Caco-2 (cell line): ENCODE measurements at regions not wholly inside any gene's neighbourhood (a gene's known extent, or its start where the extent isn't known, plus 50 kb on each side); places are given as distances from the start of the nearest gene placed in this dataset.

Source experiments
- BruUV-seq: library from RNA; stranded (reverse); fragments of 400-500 nt; replicated peaks from 2 replicates; lab custom pipeline; 2021; lab: Mats Ljungman, UMichigan
- CTCF ChIA-PET: fragments of 300-600 bp; sonication (Branson Sonifier 250); formaldehyde crosslinking; loops from one replicate; lab custom pipeline; 2022; ENCODE audit warnings: antibody characterized with exemption; lab: Charles Lee
- POLR2A ChIA-PET: fragments of 300-600 bp; sonication (Branson Sonifier 250); formaldehyde crosslinking; loops from one replicate; lab custom pipeline; 2022; ENCODE audit warnings: antibody characterized with exemption; lab: Charles Lee
- DNase-seq, 2 experiments: peaks; one replicate each; pipeline versions ENCODE4 v3.0.0 to v3.0.0-alpha.2; 2020 to 2022
- H3K27me3 ChIP-seq: replicated peaks from 2 replicates; pipeline ENCODE4 v1.6.0; 2011; ENCODE audit warnings: low read length; ENCODE audit not compliant: control insufficient read depth, insufficient read depth
- H3K36me3 ChIP-seq: 2 replicates; pipeline ENCODE4 v1.5.1; 2011; ENCODE audit warnings: low read length; ENCODE audit not compliant: control insufficient read depth, insufficient read depth
- H3K4me1 ChIP-seq: fragments of 250-450 bp; sonication (Bioruptor Pico); 2 replicates; pipeline ENCODE4 v1.5.1; 2020; ENCODE audit warnings: mild to moderate bottlenecking
- H3K4me3 ChIP-seq: 2 replicates; pipeline ENCODE4 v1.5.1; 2011; ENCODE audit warnings: low read depth, mild to moderate bottlenecking, control low read depth, low read length
- H3K9me3 ChIP-seq: fragments of 250-450 bp; sonication (Bioruptor Pico); 2 replicates; pipeline ENCODE4 v1.5.1; 2020; ENCODE audit warnings: mild to moderate bottlenecking, moderate library complexity
- H3K27ac Mint-ChIP-seq: one replicate; pipeline ENCODE4 v1.8.0; 2022; ENCODE audit warnings: mixed read lengths; ENCODE audit not compliant: unreplicated experiment
- H3K27me3 Mint-ChIP-seq: one replicate; pipeline ENCODE4 v1.8.0; 2022; ENCODE audit warnings: mixed read lengths; ENCODE audit not compliant: insufficient read depth, unreplicated experiment
- H3K36me3 Mint-ChIP-seq: one replicate; pipeline ENCODE4 v1.8.0; 2022; ENCODE audit warnings: mild to moderate bottlenecking, mixed read lengths; ENCODE audit not compliant: insufficient read depth, unreplicated experiment
- H3K4me1 Mint-ChIP-seq: one replicate; pipeline ENCODE4 v1.8.0; 2022; ENCODE audit warnings: low read depth, mixed read lengths; ENCODE audit not compliant: unreplicated experiment
- H3K4me3 Mint-ChIP-seq: one replicate; pipeline ENCODE4 v1.8.0; 2022; ENCODE audit warnings: mild to moderate bottlenecking, moderate library complexity, mixed read lengths; ENCODE audit not compliant: unreplicated experiment
- H3K9me3 Mint-ChIP-seq: one replicate; pipeline ENCODE4 v1.8.0; 2022; ENCODE audit warnings: mixed read lengths; ENCODE audit not compliant: unreplicated experiment
- intact Hi-C: fragments of 100-400 bp; cut with micrococcal nuclease; formaldehyde crosslinking; loops from one replicate; pipeline ENCODE4 v1.10.0; 2022; ENCODE audit not compliant: unreplicated experiment
- TF ChIP-seq, protein P1 (sequence below), 2 experiments: fragments of 200-600 bp in 1 of 2; IDR thresholded peaks; 1 replicate in 1 of 2; 2 replicates in 1 of 2; pipeline versions ENCODE4 v1.5.1 to v1.8.0; 2011 to 2022; ENCODE audit warnings: antibody characterized with exemption in 1 of 2, control low read depth in 1 of 2, inconsistent platforms in 1 of 2, low read depth in 1 of 2, low read length in 1 of 2, mild to moderate bottlenecking in 1 of 2, moderate library complexity in 1 of 2; ENCODE audit not compliant: insufficient read depth in 1 of 2, severe bottlenecking in 1 of 2, unreplicated experiment in 1 of 2

DNA sequence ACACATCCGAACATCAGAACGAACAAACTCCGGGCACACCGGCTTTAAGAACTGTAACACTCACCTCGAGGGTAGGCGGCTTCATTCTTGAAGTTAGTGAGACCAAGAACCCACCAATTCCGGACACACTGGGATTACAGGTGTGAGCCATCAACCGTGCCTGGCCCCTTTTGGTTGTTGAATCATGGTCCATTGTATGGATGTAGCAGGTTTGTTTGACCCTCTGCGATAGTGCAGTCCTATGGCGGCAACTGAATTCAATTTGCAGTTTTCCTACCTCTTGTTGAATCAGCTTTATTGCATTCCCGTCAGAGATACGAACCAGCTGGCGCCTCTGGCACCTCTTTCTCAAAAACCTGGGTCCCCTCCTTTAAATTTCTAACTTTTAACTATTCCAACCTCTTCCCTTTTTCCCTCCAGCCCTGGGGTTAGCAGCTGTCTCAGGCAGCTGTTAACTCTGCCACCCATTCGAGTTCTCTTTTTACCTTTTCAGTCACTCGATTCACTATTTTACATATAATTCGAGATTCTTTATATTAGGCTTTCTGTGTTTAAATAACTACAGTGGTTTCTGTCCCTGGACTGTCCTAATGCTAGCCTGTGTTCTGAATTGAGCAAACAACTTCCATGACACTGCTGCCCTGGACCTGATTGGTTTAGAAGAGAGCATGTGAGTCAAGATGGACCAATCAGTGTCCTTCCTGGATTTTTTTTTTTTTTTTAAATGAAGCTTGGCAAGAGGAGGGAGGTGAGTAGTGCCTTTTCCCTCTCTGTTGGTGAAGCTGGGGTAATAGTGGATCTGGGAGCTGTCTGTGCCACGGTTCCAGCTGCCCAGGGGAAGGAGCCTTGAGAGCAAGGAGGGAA, 261.5 kb downstream of the PCNX1 start:
- TF ChIP-seq, protein P1, sequence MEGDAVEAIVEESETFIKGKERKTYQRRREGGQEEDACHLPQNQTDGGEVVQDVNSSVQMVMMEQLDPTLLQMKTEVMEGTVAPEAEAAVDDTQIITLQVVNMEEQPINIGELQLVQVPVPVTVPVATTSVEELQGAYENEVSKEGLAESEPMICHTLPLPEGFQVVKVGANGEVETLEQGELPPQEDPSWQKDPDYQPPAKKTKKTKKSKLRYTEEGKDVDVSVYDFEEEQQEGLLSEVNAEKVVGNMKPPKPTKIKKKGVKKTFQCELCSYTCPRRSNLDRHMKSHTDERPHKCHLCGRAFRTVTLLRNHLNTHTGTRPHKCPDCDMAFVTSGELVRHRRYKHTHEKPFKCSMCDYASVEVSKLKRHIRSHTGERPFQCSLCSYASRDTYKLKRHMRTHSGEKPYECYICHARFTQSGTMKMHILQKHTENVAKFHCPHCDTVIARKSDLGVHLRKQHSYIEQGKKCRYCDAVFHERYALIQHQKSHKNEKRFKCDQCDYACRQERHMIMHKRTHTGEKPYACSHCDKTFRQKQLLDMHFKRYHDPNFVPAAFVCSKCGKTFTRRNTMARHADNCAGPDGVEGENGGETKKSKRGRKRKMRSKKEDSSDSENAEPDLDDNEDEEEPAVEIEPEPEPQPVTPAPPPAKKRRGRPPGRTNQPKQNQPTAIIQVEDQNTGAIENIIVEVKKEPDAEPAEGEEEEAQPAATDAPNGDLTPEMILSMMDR (IDR thresholded peaks at IDR 0.05; ENCODE audit: insufficient read depth in 1 of 2, low read depth in 1 of 2, low read length in 1 of 2, severe bottlenecking in 1 of 2, unreplicated experiment in 1 of 2), result no peak
- H3K36me3 Mint-ChIP-seq, result no peaks in the 10 kb centered on the region
- intact Hi-C loops, result loop anchor here (5.0 to 10.0 kb wide), 2 partner anchors 54 to 236 kb away; no protein-coding TSS in a partner anchor
- Histone ChIP-seq H3K36me3 (no peaks in the 10 kb centered on the region), H3K9me3 (no peaks in the 10 kb centered on the region), H3K27me3 (no peaks in the 10 kb centered on the region), H3K4me1 (peaks cover 27% of the 10 kb centered on the region), H3K4me3 (no peak overlapping the region)
- no peak for DNase-seq
- no TSS peak for BruUV-seq
- H3K9me3 Mint-ChIP-seq, result no peaks in the 10 kb centered on the region
- peak overlapping the region; percentile 57 for H3K27ac Mint-ChIP-seq
- H3K4me3 Mint-ChIP-seq, result no peak overlapping the region
- peaks cover 26% of the 10 kb centered on the region for H3K4me1 Mint-ChIP-seq
- H3K27me3 Mint-ChIP-seq, result no peaks in the 10 kb centered on the region
- CTCF ChIA-PET, result interaction anchor here (1.0 kb wide), 1 partner anchor 20 kb away, joined by 3 read pairs; no protein-coding TSS in a partner anchor
- POLR2A ChIA-PET, result interaction anchor here (0.6 kb wide), 1 partner anchor 27 kb away, joined by 4 read pairs; no protein-coding TSS in a partner anchor

DNA sequence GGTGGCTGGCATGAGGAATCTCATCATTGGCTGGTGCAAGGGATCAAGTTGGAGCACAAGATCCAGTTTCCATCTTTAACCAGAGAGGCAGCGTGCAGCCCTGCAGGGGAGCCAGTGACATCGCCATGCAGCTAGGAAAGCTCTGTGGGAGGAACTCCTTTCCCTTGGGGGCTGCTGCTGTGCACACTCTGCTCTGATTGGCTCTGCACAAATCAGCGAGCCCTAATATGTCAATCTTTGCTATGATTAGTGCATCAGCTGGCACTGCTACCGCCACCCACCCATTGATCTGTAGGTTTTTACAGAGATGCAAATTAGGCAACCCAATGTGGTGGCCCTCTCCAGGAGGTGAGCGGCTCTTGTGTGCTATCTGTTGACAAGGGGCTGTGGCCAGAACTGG, 262.6 kb downstream of the PCNX1 start:
- Mint-ChIP-seq H3K27me3 (no peaks in the 10 kb centered on the region), H3K36me3 (no peaks in the 10 kb centered on the region), H3K9me3 (no peaks in the 10 kb centered on the region), H3K4me3 (no peak overlapping the region), H3K4me1 (peaks cover 23% of the 10 kb centered on the region), H3K27ac (no peak overlapping the region)
- TF ChIP-seq, protein P1 (IDR thresholded peaks at IDR 0.05; ENCODE audit: insufficient read depth in 1 of 2, low read depth in 1 of 2, low read length in 1 of 2, severe bottlenecking in 1 of 2, unreplicated experiment in 1 of 2), result no peak
- no peak overlapping the region for H3K4me3 ChIP-seq
- BruUV-seq, result no TSS peak
- intact Hi-C loops, result loop anchor here (5.0 to 10.0 kb wide), 2 partner anchors 52 to 235 kb away; no protein-coding TSS in a partner anchor
- DNase-seq, result no peak
- CTCF ChIA-PET, result interaction anchor here (1.0 kb wide), 1 partner anchor 21 kb away, joined by 3 read pairs; no protein-coding TSS in a partner anchor
- no peaks in the 10 kb centered on the region for H3K9me3 ChIP-seq
- peaks cover 18% of the 10 kb centered on the region for H3K4me1 ChIP-seq
- POLR2A ChIA-PET, result no interaction called here
- H3K27me3 ChIP-seq, result no peaks in the 10 kb centered on the region
- H3K36me3 ChIP-seq, result no peaks in the 10 kb centered on the region

DNA sequence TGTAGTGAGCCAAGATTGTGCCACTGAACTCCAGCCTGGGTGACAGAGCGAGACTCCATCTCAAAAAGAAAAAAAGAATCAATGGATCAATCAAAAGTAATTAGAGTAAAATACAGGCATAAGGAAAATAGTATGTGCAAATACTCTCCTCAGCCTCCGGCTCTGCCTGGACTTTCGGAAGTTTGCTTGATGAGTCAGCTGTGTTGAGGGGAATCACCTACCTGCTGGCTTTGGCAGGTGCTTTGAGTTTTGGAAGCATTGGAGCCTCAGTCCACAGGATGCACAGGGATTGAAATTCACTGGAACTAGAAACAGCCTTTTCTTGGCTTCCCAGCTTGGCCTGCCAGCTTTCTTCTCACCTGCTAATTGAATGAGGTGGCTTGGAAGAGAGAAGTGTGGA, 268.2 kb downstream of the PCNX1 start:
- Histone ChIP-seq H3K27me3 (no peaks in the 10 kb centered on the region), H3K4me1 (no peaks in the 10 kb centered on the region), H3K36me3 (no peaks in the 10 kb centered on the region), H3K4me3 (no peak overlapping the region), H3K9me3 (no peaks in the 10 kb centered on the region)
- no peak overlapping the region for H3K27ac Mint-ChIP-seq
- no TSS peak for BruUV-seq
- TF ChIP-seq, protein P1 (IDR thresholded peaks at IDR 0.05; ENCODE audit: insufficient read depth in 1 of 2, low read depth in 1 of 2, low read length in 1 of 2, severe bottlenecking in 1 of 2, unreplicated experiment in 1 of 2), result no peak
- peak; percentile 32 to 51 for DNase-seq
- POLR2A ChIA-PET, result no interaction called here
- no peaks in the 10 kb centered on the region for H3K36me3 Mint-ChIP-seq
- CTCF ChIA-PET, result no interaction called here
- no peak overlapping the region for H3K4me3 Mint-ChIP-seq
- no peaks in the 10 kb centered on the region for H3K9me3 Mint-ChIP-seq
- intact Hi-C loops, result loop anchor here (1.0 kb wide), 1 partner anchor 13 kb away; no protein-coding TSS in a partner anchor
- peaks cover 7% of the 10 kb centered on the region for H3K4me1 Mint-ChIP-seq
- H3K27me3 Mint-ChIP-seq, result no peaks in the 10 kb centered on the region
